HepG2 (cell line): ENCODE measurements at regions not wholly inside any gene's neighbourhood (a gene's known extent, or its start where the extent isn't known, plus 50 kb on each side); places are given as distances from the start of the nearest gene placed in this dataset.

Source experiments
- GABPB1 ChIP-seq: IDR thresholded peaks from 2 replicates; pipeline ENCODE4 v1.6.1; 2016; ENCODE audit warnings: mild to moderate bottlenecking, missing genetic modification reagents, moderate library complexity, missing compliant biosample characterization
- HOXA3 ChIP-seq: sonication (generic); formaldehyde crosslinking; IDR thresholded peaks from 2 replicates; pipeline ENCODE4 v1.5.0; 2020; ENCODE audit warnings: missing genetic modification reagents
- IKZF4 ChIP-seq: sonication (generic); formaldehyde crosslinking; IDR thresholded peaks from 2 replicates; pipeline ENCODE4 v1.5.1; 2020; ENCODE audit warnings: borderline replicate concordance, mild to moderate bottlenecking, low read depth, missing genetic modification reagents; ENCODE audit errors: not compliant biosample characterization
- MED1 ChIP-seq: sonication (generic); formaldehyde crosslinking; IDR thresholded peaks from 2 replicates; pipeline ENCODE4 v1.4.0; 2020; ENCODE audit warnings: missing genetic modification reagents
- MED8 ChIP-seq: sonication (generic); formaldehyde crosslinking; IDR thresholded peaks from 2 replicates; pipeline ENCODE4 v1.8.1; 2023; ENCODE audit warnings: mild to moderate bottlenecking, missing genetic modification reagents; ENCODE audit not compliant: insufficient replicate concordance
- MTA3 ChIP-seq: sonication (generic); formaldehyde crosslinking; IDR thresholded peaks from 2 replicates; pipeline ENCODE4 v1.4.0; 2020; ENCODE audit warnings: missing genetic modification reagents
- POLR2AphosphoS2 ChIP-seq: IDR thresholded peaks from 2 replicates; pipeline ENCODE4 v1.6.1; 2011; ENCODE audit warnings: low read depth, low read length, improper control_type of control experiment
- REST ChIP-seq, 2 experiments: IDR thresholded peaks; 2 replicates each; pipeline ENCODE4 v1.6.1; 2011 to 2012; ENCODE audit warnings: low read length in 2 of 2, borderline replicate concordance in 1 of 2, low read depth in 1 of 2, mild to moderate bottlenecking in 1 of 2, moderate library complexity in 1 of 2
- RNF219 ChIP-seq: sonication (generic); formaldehyde crosslinking; IDR thresholded peaks from 2 replicates; pipeline ENCODE4 v1.5.0; 2020; ENCODE audit warnings: mild to moderate bottlenecking, missing genetic modification reagents
- SMARCE1 ChIP-seq: fragments of 450-650 bp; IDR thresholded peaks from 2 replicates; pipeline ENCODE4 v1.6.1; 2017; ENCODE audit warnings: borderline replicate concordance
- SNAI1 ChIP-seq: sonication (generic); formaldehyde crosslinking; IDR thresholded peaks from 2 replicates; pipeline ENCODE4 v1.5.0; 2020; ENCODE audit warnings: mild to moderate bottlenecking, missing genetic modification reagents, borderline replicate concordance
- SNRNP70 ChIP-seq: fragments of 200-400 bp; formaldehyde crosslinking; IDR thresholded peaks from 2 replicates; pipeline ENCODE4 v1.6.1; 2017; ENCODE audit warnings: mild to moderate bottlenecking, low read depth, low read length, moderate library complexity
- SP140L ChIP-seq: sonication (generic); formaldehyde crosslinking; IDR thresholded peaks from 2 replicates; pipeline ENCODE4 v1.4.0; 2020; ENCODE audit warnings: missing genetic modification reagents, borderline replicate concordance
- ZFP62 ChIP-seq: sonication (generic); formaldehyde crosslinking; IDR thresholded peaks from 2 replicates; pipeline ENCODE4 v1.4.0; 2020; ENCODE audit warnings: missing genetic modification reagents
- ZNF124 ChIP-seq: sonication (generic); formaldehyde crosslinking; IDR thresholded peaks from 2 replicates; pipeline ENCODE4 v1.4.0; 2020; ENCODE audit warnings: missing genetic modification reagents
- ZNF280B ChIP-seq: sonication (generic); formaldehyde crosslinking; IDR thresholded peaks from 2 replicates; pipeline ENCODE4 v1.5.0; 2020; ENCODE audit warnings: missing genetic modification reagents, mild to moderate bottlenecking, borderline replicate concordance
- ZNF382 ChIP-seq: sonication (generic); formaldehyde crosslinking; IDR thresholded peaks from 2 replicates; pipeline ENCODE4 v1.5.0; 2020; ENCODE audit warnings: missing genetic modification reagents, mild to moderate bottlenecking, borderline replicate concordance
- ZNF713 ChIP-seq: sonication (generic); formaldehyde crosslinking; IDR thresholded peaks from 2 replicates; pipeline ENCODE4 v1.4.0; 2020; ENCODE audit warnings: mild to moderate bottlenecking, missing genetic modification reagents
- ZNF780A ChIP-seq: sonication (generic); formaldehyde crosslinking; IDR thresholded peaks from 2 replicates; pipeline ENCODE4 v1.8.0; 2022; ENCODE audit warnings: mild to moderate bottlenecking, missing genetic modification reagents, moderate library complexity
- ZNF784 ChIP-seq: sonication (generic); formaldehyde crosslinking; IDR thresholded peaks from 2 replicates; pipeline ENCODE4 v1.5.1; 2020; ENCODE audit warnings: missing genetic modification reagents, mild to moderate bottlenecking, borderline replicate concordance
- ZSCAN20 ChIP-seq: sonication (generic); formaldehyde crosslinking; IDR thresholded peaks from 2 replicates; pipeline ENCODE4 v1.4.0; 2020; ENCODE audit warnings: missing genetic modification reagents, mild to moderate bottlenecking, borderline replicate concordance

- TF ChIP-seq GABPB1 (CRISPR knock-in tag) (no peak), IKZF4 (no peak), ZNF124 (no peak), SP140L (CRISPR knock-in tag) (no peak), HOXA3 (no peak), ZNF780A (no peak), MED1 (CRISPR knock-in tag) (peak; percentile 78), MED8 (CRISPR knock-in tag) (no peak), MTA3 (no peak), RNF219 (CRISPR knock-in tag) (no peak), ZNF280B (CRISPR knock-in tag) (peak; percentile 64; the same call in 1 of the 2 replicates), ZNF713 (no peak), ZNF784 (CRISPR knock-in tag) (no peak), REST (IDR thresholded peaks at IDR 0.05; ENCODE audit: borderline replicate concordance in 1 of 2, low read depth in 1 of 2, low read length in 2 of 2) (peak in 1 of 2 experiments; percentile 38; a peak in 1 of 4 replicates), SNAI1 (CRISPR knock-in tag) (0 out of 2 replicates have a peak, but pooled peaks have one; percentile 29), ZNF382 (CRISPR knock-in tag) (no peak), ZFP62 (CRISPR knock-in tag) (no peak), SMARCE1 (0 out of 2 replicates have a peak, but pooled peaks have one; percentile 47), SNRNP70 (no peak), POLR2AphosphoS2 (no peak), ZSCAN20 (no peak)
Measured at GRCh38 chr11:126147208-126148111, 64.0 kb downstream of the RPUSD4 start (continued).
